NCI-H2196 treated with DMSO at 0.1 percent for 48 hours (cell line): ENCODE measurements at regions not wholly inside any gene's neighbourhood (a gene's known extent, or its start where the extent isn't known, plus 50 kb on each side); places are given as distances from the start of the nearest gene placed in this dataset.

Experiments
- DNase-seq: peaks from one replicate; lab custom pipeline; 2025; ENCODE audit not compliant: unreplicated experiment; lab: John Stamatoyannopoulos, UW

DNA sequence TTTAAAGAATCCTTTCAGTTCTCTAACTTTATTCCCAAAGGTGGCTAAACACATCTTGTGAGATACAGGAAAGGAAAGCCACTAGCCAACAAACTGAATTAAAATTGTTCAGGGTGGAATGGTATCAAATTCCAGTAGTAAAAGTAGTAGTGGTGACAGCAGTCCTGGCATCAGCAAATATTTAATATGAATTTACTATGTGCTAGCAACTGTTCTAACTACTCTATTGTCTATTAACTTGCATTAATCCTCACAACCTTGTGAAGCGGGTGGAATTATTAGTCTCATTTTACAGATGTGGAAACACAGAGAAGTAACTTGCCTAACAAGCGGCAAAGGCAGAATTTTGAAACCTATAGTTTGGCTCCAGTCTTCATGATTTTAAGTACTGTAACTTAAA lies 130.1 kb downstream of the KLF12 start:
- no peak for DNase-seq

DNA sequence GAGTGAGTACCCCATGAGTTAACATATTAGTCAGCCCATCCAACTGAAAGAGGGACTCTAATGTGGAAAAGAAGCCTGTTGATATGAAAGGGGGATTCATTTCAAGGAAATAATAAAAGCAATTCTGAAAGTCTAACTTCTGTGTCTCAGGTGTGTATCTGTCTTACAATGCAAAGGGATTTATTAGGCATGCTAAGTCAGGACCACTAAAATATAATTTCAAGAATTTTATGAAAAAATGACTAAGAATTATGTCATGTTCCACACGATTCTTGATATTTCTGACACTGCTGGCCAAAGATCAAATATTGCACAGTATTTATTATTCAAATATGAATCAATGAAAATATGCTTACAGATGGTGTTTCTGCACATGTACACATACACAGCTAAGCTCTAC lies 130.8 kb downstream of the KLF12 start:
- no peak for DNase-seq

DNA sequence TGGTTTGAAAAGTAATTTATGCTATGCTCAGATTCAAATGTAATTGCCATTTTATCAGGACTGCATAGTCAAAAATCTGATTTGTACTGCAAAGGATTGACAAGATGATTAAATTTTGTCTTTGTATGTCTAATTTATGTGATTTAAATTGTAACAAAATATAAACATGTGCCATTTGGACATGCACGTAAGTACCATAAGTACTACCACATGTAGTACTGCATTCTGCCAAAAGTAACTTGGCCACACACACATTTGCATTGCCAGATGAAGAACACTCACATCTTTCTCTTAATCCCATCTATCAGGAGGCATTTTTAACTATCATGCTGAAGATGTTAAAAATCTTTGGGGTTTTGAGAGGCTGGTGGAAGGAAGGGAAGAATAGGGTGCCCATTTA lies 133.3 kb downstream of the KLF12 start:
- no peak for DNase-seq

DNA sequence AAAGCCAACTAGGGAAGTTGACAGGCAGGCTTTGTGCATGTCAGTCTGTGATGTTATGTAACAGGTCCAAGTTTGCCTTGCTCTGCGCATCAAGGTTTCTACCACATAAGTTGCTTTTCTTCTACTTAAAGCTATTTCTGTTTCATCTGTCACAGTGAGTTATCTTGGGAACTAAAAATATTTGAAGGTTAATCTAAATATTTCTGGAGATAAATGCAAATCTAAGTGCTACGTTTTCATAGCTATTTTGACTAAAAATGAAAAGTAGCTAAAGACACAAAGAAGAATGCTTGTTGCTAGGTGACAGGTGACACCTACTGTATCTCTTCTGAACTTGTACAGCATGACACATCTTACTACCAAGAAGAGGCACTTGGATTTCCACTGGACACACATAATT lies 135.6 kb downstream of the KLF12 start:
- no peak for DNase-seq

DNA sequence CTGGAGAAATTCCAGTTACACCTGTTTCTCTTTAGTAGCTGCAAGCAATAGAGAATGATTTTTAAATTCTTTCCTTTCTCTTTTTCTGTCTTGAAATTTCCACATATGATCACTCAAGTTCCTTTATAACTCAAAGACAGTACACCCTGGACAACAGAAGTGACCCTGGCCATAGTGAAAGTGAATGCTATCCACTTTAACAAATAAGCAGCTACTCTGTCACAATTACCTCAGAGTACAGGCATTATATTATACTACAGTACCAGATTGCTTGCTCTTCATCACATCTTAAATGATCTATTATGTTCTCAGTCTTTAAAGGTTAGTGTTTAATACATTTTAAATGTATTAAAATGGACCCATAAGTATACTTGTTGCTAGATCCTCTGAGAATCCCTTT lies 136.2 kb downstream of the KLF12 start:
- no peak for DNase-seq

DNA sequence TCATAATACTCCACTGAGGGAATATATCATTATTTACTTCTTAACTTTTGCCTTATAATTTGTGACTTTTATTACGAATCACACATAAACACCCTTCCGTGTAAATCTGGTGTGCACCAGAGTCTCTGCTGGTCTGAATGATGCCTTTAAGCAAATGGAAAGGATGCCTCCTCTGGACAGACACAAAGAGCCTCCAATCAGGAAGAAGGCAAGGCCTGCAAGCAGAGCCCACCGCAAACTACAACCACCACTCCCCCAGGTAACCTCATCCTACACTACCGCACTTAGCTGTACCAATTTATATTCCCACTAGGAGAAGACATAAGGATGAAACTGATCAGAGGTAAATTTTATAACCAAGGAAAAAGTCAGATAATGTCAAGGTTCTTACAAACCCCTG lies 137.6 kb downstream of the KLF12 start:
- DNase-seq: no peak

DNA sequence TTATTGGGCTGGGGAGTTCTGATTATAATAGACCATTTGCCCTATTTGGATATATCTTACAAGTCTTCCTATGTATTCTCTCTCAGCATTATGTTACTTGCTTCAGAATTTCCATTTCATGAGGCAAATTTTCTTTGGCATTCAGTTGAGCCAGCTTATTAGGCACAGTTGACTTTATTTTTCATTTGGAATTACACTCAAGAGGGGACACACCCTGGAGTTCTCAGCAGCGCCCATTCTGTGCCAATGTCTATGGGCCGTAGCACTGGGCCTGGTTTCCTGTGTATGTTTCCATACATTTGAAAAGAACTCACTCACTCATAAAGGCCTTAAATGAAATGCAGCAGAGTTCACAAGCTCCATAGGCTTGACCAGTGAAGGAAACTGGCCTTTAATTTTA lies 138.5 kb downstream of the KLF12 start:
- no peak for DNase-seq

DNA sequence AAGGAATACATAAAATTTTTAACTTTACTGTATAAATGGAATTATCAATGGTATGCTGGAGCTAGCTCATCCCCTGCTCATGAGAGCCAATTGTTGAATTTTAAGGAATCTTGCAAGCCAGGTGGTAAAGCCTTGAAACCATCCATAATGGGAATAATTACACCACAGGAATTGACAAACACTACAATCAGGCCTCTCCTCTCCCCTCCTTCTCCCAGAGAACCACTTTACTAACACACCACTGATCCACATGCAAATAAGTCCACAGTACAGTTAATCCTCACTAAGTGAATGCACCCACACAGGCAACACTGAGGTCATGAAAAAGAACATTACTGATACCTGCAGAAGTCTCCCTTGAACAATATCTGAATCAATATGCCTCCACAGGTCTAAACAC lies 140.5 kb downstream of the KLF12 start:
- DNase-seq: no peak

DNA sequence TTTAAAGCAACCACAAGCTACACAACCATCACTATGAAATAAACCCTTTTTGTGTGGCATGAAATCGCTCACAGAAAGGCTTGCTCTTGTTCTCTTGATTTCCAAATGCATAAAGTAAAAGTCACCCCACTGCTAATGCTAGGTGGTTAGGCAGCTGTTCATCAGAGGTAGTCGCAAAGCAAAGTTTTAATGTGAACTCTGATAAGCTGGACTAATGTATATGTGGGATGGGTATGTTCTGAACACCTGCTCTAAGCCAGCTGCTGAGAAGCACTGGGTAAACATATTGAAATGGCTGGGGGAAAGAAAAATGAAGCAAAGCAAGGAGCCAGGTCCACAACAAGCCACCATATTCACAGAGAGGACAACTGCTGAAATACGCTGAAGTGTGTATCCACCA lies 142.3 kb downstream of the KLF12 start:
- DNase-seq: no peak

DNA sequence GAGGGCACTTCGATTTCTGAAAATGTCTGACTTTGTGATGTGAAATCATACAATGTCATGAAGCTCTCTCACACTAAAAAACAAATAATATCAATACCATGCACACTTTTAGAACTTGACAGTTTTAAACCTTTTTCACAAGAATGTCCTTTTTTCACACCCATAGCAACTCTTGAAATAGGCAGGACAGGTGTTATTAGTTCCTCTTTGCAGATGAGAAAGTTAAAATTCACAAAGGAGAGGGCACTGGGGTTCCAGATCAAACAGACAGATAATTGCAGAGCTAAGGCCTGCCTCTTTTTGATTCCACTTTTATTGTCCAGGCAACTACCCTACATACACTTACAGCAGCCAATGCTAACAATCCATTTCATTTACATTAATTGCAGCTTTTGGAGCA lies 142.8 kb downstream of the KLF12 start:
- DNase-seq: no peak

DNA sequence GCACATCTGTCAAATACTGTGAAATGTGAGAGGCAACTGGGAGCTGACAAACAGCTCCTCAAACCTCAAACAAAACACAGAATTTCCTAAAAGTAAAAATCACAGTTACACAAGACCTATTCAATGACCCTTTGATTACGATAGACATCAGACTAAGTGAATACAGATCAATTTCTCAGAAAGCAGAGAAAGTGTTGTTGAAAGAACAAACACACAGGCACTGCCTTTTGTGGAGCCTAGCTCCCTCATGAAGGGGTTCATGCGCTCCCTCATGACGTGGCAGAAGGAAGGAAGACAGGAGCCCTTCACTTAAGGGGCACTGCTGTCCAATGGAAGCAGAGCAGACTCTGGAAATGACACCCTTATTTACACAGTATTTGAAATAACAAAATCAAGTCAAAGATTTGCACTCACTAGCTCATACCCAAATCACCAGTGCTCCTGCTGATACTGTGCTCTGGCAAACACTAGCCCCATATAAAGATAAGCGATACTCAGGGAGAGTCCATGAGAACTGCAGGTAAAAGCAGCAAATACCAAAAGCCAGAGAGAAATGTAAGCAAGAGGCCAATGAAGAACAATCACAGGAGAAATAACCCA lies 144.9 kb downstream of the KLF12 start:
- DNase-seq: no peak

DNA sequence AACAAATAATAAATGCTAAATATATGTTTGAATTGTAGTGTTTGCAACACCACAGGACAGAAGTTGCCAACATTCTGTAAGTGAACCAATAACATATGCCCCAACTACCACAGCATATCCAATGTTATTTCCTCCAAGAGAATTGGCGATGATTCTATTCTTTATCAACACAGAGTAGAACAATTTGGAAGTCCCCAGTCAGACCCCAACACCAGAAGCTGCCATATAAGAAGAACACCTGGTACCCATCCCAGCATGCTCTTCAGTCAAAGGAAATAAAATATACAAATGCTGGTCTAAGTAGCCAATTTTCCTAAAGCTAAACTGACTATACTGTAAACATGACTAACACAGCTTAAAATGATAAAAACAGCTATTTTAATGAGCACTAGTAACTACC lies 145.7 kb downstream of the KLF12 start:
- DNase-seq: no peak

DNA sequence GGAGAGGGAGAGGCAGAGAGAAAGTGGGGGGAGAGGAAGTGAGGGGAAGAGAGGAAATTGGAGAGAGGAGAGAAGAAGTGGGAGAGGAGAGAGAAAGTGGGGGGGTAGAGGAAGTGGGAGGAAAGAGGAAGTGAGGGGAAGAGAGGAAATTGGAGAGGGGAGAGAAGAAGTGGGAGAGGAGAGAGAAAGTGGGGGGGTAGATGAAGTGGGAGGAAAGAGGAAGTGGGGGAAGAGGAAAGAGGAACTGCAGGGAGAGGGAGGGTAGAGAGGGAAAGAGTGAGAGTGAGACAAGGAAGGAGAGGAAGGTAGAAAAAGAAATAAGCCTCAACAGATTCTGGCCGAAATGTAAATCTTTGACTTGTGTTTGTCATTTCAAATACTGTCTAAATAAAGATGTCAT lies 146.6 kb downstream of the KLF12 start:
- DNase-seq: no peak

DNA sequence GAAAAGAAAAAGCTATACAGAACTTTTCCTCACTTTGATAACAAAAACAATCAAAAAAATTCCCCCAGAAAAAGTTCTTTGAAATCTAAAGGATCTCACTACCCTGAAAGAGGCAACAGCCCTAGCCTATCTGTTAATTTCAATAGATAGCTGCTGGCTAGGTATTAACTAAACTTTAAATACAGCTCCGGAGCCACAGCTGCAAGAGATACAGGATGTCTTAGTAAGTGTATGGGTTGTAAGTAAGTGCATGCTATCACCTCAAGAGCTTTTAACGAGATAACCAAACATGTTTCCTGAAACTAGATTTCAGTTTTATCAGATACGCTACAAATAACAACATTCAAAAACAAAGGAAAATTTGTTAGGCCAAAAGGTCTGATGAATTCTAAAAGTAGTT lies 148.4 kb downstream of the KLF12 start:
- DNase-seq: no peak

DNA sequence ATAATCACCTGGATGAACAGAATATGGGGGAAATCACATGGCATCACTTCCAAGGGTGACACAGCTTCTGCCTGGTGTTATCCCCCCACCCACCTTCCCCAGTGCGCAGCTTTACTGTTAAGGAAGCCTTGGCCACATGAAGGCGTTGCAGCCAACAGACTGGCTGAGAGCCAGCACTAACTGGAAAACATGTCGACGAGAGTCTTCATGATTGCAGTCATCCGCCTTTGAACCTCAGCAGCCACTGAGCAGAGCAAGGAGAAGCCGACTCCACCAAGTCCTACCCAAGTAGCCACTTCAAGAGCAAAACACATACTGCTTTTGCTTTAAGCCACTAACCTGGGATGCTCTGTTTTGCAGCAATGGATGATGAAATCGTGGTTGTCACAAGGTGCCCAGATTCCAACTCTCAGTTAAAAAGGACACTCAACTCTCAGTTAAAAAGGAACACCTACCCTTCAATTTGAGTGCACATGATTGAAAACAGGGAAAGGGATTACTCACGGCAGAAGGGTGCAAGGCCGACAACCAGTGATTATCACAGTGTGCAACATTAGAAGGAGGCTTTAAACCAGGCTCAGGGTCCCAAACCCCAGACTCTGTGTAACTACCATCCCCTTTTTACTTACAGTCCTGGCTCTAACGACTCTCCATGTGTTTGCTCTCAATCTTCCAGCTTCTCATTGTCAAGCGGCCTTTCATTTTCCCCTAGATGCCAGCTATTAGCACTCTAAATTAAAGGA lies 149.1 kb downstream of the KLF12 start:
- no peak for DNase-seq

DNA sequence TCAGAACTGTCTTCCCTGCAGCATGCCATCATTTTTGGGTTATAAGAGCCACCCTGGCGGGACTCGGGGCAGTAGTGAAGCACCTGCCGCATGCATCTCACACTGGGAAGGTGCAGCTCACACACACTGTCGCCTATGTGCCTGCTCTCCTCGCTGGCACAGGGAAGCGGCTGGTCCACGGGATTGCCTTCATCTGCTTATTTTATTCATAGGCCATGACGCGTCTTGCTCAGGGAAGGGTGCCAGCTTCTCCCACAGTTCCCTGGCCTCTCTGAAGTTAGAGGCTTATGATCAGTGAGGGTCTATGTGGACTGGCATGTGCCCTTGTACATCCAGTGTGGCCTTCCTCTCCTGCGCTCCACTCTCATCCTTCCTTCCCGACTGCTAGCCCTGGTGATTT lies 150.0 kb downstream of the KLF12 start:
- DNase-seq: no peak

DNA sequence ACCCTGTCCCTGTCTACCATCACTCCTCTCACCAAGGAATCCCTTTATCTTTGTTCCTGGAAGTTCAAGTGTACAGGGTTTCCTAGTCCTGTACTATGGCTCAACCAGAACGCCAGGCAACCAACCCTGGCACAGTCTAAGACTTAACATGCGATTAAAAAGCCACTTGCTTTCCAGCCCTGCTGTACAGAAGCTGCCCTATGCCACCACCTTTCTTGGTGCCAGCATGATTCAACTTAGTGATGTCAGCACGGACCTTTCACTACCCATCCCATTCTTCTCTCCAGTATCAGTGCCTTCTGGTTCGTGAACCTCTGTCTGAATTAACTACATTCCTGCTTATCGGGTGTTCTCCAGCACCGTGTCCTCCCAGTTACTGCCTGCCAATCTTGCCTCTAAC lies 151.1 kb downstream of the KLF12 start:
- no peak for DNase-seq

DNA sequence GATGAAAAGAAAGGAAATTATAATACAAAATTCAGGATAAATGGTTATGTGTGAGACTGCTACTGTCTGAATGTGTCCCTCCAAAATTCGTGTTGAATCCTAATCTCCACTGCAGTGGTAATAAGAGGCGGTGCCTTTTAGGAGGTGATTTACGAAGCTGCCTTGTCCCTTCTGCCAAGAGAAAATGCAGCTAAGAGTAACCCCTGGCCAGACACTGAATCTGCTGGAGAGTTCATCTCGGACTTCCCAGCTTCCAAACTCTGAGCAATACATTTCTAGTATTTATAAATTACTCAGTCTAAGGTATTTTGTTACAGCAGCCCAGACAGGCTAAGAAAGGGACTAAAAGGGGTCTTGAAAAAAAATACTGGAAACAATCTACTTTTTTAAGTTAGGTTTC lies 152.6 kb downstream of the KLF12 start:
- no peak for DNase-seq

DNA sequence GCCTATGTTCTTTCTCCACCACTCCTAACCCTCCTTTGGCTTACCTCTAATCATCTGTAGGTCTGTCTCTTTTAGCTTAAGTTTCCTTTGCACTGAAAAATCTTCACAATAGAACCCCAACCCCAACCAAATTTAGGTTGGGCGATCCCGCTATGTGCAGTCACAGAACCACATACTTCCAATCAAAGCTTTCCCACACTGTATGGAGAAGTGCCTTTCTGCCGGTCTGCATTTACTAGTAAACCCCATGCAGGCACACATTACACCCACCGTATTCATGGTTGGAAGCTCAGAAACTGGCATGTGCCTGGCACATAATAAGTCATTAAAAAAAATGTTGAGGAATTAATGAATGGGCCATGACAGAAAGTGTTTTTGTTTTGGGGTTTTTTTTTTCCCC lies 158.4 kb downstream of the KLF12 start:
- no peak for DNase-seq

DNA sequence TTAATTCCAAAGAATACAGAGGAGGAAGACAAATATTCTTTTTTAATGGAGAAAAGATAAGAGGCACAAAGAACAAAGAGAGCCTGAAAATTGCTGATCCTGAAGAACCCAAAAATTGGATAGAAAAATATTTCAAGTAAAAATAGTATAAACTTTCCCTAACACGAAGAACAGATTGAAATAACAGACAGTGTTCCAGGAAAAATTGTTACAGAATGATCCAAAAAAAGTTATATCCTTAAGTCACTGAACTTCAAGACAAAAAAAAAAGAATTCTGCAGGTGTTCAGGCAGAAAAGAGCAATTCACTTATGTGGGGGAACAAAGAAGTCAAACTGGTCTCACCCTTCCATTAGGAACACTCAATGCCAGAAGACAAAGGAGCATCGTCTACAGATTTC lies 160.2 kb downstream of the KLF12 start:
- no peak for DNase-seq

DNA sequence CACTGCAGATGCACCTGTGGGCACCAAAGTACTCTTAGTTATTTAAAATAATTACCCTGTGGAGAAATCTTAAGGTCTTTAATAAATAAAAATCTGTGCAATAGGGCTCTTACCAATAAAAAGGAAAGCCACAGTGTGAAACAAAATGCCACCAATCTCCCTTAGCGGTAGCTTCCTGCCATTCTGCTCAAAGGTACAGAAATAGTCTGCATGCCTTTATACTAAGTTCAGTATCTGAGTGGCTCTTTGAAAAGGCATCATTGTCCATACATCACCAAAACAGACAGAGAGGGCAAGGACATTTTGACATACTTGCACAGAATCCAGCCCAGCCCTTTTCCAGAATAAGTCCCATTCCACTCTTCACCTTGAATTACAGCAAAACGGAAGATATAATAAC lies 161.0 kb downstream of the KLF12 start:
- no peak for DNase-seq

DNA sequence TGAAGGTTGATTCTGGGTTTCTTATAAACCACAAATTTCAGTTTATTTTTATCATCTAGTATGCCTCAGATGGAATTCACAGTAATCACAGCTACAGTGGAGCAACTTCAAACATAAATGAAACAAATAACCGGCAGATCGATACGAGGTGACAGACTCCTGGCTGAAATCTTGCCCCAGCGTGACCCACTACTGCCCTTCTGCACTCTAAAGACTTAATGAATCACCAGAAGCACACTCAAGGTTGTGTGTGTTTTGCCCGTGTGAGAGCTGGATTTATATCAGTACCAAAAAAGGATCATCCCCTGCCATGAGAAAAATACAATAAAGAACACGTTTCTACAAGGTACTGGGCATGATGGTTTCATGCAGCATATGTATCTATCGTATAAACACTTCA lies 161.7 kb downstream of the KLF12 start:
- DNase-seq: no peak

DNA sequence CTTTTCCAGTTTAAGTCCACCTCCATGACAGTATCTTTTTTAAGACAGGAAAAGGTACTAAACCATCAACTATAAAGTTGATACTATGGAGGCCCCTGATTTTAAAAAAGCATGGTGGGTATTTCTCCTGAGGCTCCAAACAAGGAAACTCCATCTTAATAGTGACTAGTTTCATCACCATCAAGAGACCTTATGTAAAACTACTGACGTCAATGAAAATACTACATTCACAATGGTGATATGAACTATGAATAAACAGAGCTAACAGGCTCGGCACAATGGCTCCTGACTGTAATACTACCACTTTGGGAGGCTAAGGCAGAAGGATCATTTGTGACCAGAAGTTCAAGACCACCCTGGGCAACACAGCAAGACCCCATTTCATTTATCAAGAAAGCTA lies 162.7 kb downstream of the KLF12 start:
- no peak for DNase-seq
